SW480 (cell line): ENCODE measurements at regions not wholly inside any gene's neighbourhood (a gene's known extent, or its start where the extent isn't known, plus 50 kb on each side); places are given as distances from the start of the nearest gene placed in this dataset.

ENCODE experiments used
- DNase-seq: peaks from one replicate; pipeline ENCODE4 v3.0.0-alpha.2; 2016; ENCODE audit warnings: low spot score

DNA sequence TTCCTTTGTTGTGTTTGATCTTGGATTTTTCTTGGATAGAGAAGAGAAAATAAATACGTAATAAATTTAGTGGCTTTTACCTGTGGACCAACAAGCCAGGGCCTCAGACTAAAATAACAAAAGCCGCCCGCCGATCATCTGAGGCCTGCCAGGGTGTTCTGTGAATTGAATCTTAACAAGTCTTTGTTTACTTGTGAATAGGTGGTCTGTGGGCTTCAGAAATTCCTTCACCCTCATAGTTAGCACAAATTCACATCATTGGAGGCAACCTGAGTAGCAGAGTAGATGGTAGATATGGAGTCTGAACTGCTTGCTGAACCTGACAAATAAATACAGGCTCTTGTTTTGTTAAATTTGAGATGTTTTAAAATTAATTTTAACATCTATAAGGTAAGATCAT lies 176.3 kb upstream of the MTNR1B start:
- DNase-seq: no peak

DNA sequence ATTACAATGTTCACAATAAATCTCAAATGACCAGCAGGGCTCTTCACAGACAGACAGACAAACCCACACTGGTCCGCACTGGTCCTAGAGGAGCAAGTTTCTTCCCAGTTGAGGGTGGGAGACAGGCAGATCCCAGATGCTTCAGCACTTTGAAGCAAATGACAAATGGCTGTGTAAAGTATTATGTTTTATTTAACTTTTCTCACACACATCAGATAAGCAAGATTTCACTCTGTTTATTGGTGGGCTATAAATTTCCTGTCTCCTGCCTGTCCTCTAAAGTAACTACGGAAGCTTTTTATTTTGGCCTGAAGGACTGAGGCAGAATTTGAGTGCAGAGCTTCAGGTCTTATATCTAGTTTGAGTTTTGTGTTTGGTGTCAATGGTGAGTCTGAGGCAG lies 174.7 kb upstream of the MTNR1B start:
- no peak for DNase-seq

DNA sequence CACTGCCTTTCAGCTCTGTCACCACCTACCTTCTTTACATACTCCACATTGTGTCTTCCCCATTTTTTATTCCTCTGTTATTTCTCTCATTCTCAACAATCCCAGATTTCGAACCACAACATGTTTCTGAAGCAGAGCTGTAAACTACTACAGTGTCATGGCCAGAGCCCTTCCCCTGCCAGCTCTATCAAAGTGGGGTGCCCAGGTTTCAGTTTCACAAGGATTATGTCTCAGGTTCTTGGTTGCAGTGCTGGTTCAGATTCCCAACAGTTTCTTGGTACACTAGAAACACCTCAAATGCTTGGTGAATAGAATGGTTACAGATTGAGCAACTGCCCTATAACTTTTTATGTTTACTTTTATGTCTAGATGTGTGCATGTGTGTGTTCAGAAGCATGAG lies 172.7 kb upstream of the MTNR1B start:
- DNase-seq: no peak

DNA sequence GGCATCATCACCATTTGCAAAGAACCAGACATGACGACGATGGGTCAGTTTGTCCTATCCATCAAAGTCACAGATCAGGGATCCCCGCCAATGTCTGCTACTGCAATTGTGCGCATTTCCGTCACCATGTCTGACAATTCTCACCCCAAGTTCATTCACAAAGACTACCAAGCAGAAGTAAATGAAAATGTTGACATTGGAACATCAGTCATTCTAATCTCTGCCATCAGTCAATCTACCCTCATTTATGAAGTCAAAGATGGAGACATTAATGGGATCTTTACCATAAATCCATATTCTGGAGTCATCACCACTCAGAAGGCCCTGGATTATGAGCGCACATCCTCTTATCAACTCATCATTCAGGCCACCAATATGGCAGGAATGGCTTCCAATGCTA lies 171.6 kb upstream of the MTNR1B start:
- DNase-seq: no peak

DNA sequence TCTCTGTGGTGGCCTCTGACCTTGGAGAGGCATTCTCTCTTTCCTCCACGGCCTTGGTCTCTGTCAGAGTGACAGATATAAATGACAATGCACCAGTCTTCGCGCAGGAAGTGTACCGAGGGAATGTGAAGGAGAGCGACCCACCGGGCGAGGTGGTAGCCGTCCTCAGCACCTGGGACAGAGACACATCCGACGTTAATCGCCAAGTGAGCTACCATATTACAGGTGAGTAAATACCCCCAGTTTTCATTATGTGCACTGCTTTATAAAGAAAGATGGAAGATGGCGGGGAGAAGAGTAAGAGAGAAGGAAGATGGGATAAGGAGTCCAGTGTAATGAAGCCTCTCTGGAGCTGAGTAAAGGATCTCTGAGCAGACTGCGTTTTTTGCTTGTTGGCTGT lies 167.8 kb upstream of the MTNR1B start:
- no peak for DNase-seq

DNA sequence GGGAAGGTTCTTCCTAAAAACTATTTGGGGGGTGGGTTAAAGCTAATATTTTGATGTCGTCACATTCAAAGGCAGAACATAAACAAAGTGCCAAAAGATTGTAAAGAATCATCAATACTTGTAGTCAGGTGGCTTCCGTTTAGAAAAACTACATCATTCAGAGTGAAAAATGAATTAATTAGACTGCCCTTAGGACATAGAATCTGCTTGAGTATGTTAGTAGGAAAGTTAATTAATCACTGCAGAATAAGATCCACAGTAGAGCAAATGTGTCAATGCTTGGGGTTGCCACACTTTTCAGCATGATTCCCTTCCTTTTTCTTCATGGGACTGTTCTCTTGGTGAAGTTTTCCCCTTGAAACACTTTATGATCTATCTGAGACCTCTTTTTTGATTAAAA lies 166.8 kb upstream of the MTNR1B start:
- no peak for DNase-seq

DNA sequence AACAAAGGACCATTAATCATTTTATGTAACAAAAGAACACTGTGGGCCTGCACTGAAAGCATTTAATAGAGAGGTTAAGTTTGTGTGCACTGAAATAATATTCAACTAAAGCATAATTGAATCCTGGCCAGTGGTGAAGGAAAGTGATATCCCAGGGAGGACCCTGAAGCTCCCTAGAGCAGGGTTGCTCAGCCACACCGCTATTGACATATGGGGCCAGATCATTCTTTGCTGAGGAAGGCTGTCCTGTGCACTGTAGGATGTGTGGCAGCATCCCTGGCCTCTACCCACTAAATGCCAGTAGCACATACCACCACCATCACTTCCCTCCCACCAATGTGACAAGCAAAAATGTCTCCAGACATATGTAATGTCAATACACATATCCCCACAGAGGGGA lies 166.1 kb upstream of the MTNR1B start:
- DNase-seq: no peak

DNA sequence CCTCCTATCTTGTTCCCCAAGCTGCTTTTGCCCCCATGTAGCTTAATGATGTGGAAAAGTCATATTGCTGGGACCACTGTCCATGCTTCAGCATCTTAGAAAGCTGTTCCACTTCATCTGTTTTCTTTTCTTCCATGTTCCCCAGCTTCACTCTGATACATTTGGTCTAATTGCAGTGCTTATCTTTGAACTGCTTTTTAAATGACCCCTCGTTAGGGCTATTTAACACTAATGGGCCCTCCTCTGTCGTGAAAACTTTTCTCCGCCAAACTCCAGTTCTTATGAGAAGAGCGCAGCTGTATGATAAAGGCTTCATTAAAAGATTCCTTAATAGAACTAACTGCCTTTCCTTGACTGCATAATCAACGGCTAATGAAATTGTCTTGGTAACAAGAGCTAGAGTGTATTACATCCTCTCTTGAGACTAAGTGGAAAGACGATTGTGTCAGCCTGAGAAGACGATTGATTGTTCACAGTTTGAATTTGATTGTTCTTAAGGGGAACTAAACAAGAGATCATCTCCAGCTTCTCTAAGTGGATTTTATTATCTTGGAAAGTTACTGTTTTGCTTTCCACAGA lies 165.0 kb upstream of the MTNR1B start:
- DNase-seq: no peak

DNA sequence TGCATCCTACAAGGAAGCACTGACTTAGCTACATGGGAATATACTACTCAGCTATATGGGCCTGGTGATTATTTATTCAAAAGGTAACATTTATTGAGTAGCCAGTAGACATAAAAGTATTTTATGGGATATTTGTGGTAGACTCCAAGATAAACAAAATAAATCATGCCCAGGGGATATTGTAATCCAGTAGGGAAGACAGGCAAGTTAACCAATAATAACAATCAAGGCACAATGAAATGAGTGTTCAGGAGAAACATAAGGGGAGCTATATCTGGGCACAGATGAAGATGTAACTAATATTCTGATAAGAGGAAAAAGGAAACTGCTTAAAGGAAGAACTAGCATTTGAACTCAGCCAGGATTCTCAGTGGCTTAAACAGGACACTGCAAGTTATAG lies 161.4 kb upstream of the MTNR1B start:
- DNase-seq: no peak

DNA sequence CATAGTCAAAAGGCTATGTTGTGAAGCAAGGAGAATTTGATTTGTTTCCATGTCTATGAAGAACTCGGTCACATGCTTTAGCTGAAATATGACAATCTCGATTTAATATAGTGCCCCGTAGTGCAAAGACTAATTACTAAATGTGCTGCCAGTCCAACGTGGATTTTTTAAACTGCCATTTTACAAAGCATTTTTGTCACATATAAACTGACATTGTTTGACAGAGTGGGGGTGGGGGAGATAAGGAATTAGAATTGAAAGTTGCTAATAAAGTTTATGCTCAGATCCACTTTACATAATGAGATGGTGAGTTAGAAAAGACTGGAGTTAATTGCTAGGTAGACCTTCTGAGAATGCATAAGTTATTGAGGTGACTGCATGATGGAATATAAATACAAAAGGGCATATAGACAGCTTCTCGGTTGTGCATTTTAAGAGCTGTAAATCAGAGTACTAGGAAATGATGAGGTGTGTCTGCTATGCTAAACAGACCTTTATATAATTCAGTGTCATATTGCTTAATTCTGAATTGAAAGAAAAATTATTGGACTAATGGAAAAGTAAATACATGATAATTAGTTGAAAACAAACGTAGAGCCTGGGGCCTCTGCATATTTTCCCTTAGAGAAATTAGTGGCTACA lies 158.9 kb upstream of the MTNR1B start:
- no peak for DNase-seq

DNA sequence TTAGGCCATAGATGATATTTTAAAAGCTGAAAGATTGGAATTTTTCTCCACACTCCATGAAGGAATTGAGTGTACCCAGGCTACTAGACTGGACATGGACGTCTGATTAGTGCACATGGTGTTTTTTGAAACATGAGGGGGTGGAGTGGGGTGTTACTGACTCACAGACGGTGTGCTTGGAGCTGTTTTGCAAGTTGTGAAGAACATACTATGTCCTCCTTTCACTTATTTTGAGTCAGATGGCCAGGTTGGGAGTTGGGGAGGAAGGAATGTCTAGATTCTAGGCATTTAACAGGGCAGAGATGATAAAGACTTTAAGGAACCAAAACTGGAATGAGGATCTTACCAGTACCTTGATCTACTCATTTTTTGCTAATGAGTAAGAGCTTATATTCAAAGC lies 158.1 kb upstream of the MTNR1B start:
- DNase-seq: no peak

DNA sequence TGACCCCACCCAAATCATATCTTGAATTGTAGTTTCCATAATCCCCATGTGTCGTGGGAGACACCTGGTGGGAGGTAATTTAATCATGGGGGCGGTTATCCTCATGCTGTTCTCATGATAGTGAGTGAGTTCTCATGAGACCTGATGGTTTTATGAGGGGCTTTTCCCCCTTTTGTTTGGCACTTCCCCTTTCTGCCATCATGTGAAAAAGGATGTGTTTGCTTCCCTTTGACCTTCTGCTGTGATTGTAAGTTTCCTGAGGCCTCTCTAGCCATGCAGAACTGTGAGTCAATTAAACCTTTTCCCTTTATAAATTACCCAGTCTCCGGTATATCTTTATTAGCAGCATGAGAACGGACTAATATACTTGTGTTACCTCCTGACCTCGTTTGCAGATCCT lies 156.6 kb upstream of the MTNR1B start:
- no peak for DNase-seq

DNA sequence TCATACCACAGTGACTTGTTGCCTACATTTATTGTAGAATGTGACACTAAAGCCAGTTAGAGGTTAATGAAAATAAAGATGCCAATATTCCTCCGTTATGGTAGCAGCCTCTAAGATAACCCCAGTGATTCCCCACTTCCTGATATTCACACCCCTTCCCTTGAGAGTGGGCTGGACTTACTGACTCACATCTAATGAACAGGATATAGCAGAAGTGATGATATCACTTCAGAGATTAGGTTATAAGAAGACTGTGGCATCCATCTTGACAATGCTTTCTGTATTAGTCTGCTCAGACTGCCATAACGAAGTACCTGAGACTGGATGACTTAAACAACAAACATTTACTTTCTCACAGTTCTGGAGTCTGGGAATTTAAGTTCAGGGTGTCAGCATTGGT lies 149.6 kb upstream of the MTNR1B start:
- DNase-seq: no peak

DNA sequence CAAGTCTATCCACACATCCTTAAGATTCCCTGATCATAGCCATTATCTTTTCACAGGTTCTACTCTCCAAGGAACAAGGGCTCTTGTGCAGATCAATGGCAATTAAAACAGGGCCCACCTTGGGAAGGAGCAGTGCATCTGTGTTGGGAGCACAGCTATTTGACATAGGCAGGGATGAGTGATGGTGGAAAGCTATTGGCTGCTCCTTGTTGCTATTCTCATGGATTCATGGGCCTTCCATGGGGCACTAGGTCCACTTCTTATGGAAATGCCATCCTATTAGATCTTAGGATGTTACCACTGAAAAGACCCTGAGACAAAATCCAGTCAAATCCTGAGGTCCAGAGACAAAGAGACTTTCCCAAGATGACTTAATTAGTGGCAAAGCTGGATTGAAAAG lies 148.6 kb upstream of the MTNR1B start:
- no peak for DNase-seq

DNA sequence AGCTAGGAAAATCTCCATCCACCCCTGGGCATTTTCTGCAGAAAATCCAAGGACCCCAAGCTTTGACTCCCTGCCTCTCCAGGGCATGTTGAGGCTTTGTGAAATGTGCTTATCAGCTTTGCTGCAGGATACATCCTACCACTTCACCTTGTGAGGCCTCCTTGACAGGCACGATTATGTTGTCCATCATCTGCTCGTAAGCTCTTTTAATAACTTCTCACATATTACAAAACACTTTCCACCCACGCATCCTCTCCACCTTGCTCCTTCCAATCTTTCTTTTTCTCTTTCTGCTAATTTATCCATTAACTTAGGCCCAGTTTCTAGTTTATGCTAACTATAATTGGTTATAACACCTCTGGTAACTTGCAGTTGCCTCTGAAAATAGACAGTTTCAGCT lies 147.0 kb upstream of the MTNR1B start:
- no peak for DNase-seq

DNA sequence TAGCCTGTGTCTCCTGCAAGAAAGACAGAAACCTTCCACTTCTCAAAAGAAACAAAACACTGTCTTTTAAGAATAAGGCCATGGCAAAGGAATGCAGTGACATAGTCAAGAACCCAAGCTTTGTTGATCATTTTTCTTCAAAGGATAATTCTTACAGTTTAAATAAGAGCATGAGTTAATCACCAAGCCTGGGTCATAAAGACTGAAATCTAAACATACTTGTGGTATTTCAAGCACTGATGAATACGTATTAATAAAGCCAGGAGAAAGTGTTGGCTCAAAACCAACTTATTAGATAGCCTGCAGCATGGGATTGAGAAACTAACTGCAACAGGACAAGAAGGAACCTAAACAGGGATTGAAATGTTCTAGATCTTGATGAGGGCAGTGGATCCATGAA lies 143.3 kb upstream of the MTNR1B start:
- no peak for DNase-seq

DNA sequence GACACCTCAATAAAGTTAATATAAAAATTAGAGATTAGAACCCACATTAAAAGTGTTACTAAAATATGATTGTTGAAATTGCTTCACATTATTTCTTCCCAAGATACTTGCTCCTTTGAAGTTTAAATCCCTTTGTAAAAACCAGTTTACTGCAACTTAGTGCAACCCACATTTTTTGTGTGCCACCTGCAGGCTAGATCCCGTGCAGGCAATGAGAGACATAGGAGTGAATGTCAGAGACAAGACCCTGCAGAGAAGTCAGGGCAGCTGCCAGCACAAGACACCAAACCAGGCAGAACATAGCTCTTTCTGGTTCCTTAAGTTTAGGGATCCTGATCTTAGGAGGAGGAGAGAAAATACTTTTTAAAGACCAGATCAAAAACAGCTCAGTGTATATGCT lies 142.8 kb upstream of the MTNR1B start:
- DNase-seq: no peak

DNA sequence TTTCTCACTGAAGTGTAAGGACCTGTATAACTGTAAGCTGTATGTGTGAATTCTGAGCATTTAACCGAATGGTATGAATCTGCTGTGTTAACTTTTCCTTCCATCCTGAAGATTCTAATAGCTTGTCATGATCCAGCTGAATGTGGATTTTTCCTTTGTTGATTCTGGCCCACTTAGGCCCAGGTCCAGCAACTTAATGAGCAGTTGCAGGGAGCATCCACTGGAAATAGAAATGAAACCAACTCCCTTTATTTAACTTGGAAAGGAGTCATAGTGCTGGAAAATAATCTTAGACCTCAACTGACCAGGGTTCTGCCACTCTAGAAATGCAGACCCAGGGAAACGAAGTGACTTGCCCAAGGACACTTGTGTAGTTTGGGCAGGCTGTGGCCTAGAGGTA lies 142.3 kb upstream of the MTNR1B start:
- DNase-seq: no peak

DNA sequence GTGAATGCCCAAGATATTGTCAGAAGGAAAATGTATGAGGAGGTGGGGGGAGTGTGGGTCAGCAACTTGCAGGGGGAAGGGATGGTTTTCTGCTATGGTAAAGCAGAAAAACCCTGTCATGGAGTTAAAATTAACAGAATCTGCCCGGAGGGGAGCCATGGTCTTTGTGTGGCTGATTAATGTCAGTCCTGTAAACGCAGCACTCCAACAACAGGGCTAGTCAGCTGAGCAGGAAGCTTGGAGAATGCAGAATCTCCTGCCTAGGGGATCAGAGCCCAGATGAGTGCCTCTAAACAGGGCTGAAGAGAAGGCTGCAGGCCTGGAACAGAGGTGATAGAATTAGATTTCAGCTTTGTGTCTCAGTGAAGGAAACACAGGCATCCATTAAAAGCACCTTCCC lies 140.9 kb upstream of the MTNR1B start:
- no peak for DNase-seq

DNA sequence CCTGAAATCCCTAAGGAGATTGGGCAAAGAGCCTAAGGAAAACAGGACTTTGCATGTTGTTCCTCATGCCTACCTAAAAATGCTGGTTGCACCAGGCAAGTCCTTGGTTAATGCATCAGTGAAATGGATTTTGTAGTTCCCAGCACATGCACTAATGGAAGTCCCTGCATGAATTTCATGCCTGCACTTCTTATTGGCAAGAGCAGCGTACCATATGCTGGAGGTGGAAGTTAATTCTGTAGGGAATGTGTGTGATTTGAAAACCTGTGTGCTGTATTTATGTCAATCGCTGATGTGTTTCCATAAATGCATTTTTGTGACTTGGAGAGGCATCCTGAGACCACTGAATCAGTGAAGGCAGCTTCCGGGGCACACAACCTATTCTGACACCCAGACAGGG lies 140.3 kb upstream of the MTNR1B start:
- DNase-seq: no peak

DNA sequence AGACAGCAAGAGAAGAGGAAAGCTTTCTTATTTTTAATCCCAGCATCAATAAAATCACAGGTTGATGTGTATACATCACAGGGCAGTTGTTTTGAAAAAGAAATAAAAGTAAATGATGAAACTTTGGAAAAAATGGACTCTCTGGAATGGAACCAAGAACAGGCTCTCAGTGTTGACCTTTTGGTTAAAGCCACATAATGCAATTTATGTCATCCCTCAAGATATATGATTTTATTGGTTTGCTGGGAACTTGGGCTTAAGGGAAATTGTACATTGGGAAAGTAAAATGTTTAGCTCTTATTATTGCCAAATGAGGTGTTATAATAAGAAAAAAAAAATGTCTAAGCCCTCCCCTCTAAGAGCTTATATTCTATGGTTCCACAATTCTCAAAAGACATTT lies 139.8 kb upstream of the MTNR1B start:
- no peak for DNase-seq

DNA sequence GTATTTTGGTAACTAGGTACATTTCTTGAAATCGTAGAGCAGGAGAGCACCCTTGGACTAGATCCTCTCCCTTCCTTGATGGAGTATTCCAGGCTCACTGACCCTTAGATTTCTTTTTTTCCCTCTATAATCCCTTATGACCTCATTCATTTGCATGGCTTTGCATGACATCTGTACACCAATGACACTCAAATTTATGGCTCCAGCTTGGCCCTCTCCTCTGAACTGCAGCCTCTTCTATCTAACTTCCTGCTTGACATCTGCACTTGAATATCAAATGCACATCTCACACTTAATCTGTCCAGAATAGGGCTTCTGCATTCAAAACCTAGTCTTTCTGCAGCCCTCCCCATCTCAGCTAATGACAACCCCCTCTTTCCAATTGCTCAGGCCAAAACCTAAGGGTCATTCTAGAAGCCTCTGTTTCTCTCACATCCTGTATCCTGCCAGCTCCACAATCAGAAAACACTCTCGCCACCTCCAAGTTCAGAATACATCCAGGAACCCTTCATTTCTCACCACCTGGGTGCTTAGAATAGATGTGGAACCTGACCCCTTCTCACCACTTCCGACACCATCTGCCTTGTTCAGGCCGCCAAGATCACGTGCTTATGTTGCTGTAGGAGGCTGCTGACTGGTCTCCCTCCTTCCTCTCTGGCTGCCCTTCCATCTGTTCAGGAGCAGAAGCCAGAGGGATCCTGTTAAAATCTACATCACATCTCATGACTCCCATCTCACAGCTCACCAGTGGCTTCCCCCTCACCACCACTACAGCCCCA lies 138.9 kb upstream of the MTNR1B start:
- peak; percentile 13 for DNase-seq

DNA sequence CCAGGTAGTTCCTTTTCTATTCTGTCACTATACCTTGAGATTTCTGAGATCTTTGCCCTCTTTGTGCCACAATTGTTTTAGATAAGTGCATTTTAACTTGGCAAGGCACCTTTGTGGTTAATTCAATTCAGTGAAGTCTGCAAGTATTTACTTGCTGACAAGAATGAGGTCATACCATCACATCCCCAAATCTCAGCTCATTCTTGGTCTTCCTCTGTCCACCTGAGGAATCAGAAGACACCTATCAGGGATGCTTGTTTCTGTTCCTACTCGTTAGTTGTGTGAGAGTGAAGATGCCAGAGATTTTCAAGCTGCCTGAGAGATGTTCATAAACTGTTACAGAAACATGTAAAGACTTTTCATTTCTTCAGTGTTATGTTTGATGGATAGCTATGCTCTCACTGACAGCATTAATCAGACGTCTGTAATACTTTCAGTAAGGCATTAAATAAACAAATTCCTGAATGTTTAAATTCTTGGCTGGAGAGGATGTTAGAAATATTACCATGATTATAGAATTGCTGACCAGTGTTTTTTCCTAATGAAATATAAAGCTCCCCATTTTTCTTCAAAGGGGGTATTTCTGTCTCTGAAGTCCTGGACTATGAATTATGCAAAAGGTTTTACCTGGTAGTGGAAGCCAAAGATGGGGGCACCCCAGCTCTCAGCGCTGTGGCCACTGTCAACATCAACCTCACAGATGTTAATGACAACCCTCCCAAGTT lies 135.0 kb upstream of the MTNR1B start:
- DNase-seq: no peak
